Mononuclear cell (primary cell): ENCODE measurements at regions not wholly inside any gene's neighbourhood (a gene's known extent, or its start where the extent isn't known, plus 50 kb on each side); places are given as distances from the start of the nearest gene placed in this dataset.

Experiments used
- H3K27me3 ChIP-seq: 2 replicates; pipeline ENCODE4 v1.6.0; 2011; ENCODE audit warnings: low read length, control low read depth; ENCODE audit not compliant: insufficient read depth
- H3K4me1 ChIP-seq: 2 replicates; pipeline ENCODE4 v1.5.1; 2011; ENCODE audit warnings: mild to moderate bottlenecking, low read length, control low read depth; ENCODE audit not compliant: insufficient read depth
- H3K4me3 ChIP-seq: 2 replicates; pipeline ENCODE4 v1.5.1; 2011; ENCODE audit warnings: mild to moderate bottlenecking, low read length, moderate library complexity
- H3K9me3 ChIP-seq: 2 replicates; pipeline ENCODE4 v1.5.1; 2011; ENCODE audit warnings: low read depth, mild to moderate bottlenecking, control low read depth, low read length

DNA sequence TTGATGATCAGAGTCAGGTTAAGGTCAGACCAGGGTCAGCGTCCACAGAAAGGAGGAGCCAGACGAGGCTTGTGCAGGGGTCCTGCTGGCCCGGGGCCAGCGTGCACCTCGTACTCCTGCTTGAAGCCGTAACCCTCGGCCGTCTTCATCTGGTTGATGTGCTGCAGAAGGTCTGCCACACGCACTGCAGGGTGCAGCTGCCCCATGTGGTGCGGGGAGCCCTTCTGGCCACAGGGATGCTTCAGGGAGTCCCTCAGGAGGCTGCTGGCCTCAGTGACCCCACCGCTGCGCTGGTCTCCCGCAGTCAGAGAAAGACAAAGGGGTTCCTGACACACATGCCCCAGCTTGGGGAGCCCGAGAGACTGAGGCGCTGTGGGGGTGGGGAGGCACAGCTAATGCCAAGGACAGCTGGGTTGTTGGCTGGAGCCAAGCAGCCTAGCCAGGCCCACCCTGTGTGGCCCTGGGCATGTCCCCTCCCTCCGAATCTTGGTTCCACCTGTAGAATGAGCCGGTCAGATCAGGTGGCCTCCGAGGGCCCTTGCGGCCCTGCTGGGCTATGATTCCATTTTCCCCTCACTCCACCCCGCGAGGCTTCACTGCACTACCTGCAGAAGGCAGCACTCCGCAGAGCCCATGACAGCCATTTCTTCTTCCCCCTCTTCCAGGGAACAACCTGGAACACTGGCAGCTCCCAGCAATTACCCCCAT lies 251.9 kb downstream of the PTPRU start:
- no peaks in the 10 kb centered on the region for H3K9me3 ChIP-seq
- no peaks in the 10 kb centered on the region for H3K27me3 ChIP-seq
- H3K4me1 ChIP-seq, result no peaks in the 10 kb centered on the region
- no peak overlapping the region for H3K4me3 ChIP-seq

DNA sequence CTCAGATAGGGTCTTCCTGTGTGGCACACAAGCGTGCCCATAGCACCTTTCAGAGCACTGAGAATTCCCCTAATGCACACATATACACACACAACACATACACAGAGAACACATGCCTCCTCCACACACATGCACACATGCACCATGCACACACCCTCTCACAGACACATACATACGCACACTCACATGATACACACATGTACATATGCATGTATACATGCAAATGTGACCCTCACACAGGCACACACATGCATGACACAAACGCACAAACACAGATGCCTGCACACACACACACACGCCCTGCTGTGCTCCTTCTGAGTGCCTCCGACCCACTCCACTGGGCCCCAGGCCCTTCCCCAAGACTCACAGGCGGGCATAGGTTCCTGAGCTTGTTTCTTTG lies 251.0 kb downstream of the PTPRU start:
- Histone ChIP-seq H3K4me1 (no peaks in the 10 kb centered on the region), H3K4me3 (no peak overlapping the region), H3K9me3 (no peaks in the 10 kb centered on the region), H3K27me3 (no peaks in the 10 kb centered on the region)

DNA sequence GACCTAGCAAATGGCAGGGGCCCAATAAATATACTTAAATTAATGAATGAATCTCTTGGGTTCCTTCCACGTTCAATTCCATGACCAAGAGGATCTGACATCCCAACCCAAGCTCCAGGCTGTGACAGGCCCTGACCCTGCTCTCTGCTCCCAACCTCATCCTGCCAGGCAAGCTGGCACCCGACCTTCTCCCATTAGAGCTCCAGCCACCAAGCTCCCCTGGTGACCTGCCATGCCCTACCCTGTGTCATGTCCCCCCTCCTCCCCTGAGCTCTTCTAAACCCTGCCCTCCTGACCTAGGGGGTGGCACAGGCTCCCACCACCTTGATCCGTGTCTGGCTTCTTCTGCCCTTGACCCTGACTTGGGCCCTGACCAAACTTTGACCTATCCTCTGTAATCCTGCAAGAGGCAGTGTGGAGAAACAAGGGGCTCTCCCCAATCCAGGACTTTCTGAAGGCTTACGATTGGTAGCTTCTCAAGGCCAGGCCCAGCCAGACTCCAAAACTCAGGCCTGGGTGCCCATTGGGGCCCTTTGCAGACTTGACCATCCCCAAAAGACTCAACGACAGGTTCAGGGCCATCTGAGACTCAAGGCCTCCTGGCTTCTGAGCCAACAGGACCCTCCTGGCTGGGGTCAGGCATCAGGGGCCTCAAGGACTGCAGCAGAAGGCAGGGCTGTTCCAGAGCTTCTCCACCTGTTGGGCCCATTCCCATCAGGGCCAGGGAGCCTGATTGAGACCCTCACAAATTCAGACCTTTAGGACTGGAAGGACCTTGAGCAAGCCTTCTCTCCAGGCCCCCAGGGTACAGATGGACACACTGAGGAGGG lies 249.0 kb downstream of the PTPRU start:
- H3K4me1 ChIP-seq, result no peaks in the 10 kb centered on the region
- H3K27me3 ChIP-seq, result no peaks in the 10 kb centered on the region
- no peaks in the 10 kb centered on the region for H3K9me3 ChIP-seq
- no peak overlapping the region for H3K4me3 ChIP-seq

- Histone ChIP-seq H3K4me1 (no peaks in the 10 kb centered on the region), H3K9me3 (no peaks in the 10 kb centered on the region), H3K4me3 (no peak overlapping the region), H3K27me3 (peaks cover 7% of the 10 kb centered on the region)
Measured at GRCh38 chr1:29482991-29483390, 246.7 kb downstream of the PTPRU start.

GRCh38 chr1:29482064-29482463 lies 245.7 kb downstream of the PTPRU start:
- no peaks in the 10 kb centered on the region for H3K9me3 ChIP-seq
- no peaks in the 10 kb centered on the region for H3K4me1 ChIP-seq
- peaks cover 16% of the 10 kb centered on the region for H3K27me3 ChIP-seq
- H3K4me3 ChIP-seq, result no peak overlapping the region

DNA sequence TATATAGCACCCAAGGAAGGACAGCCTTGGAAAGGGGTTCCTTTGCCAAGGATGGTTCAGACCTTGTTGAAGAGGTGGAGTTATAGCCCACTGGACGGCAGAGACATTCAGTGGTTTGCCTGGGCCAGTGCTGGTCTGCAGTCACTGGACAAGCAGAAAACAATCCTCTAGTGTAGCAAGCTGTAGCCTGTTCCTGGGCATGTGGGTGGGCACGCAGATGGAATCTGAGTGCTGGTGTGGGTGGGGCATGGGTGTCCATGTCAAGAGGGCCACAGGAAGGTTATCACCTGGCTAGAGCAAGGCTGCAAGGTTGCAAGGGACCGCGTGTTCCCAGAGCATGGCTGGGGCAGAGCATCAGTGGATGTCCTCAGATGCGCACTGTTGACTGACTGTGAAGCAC lies 244.7 kb downstream of the PTPRU start:
- no peak overlapping the region for H3K4me3 ChIP-seq
- H3K4me1 ChIP-seq, result no peaks in the 10 kb centered on the region
- peaks cover 17% of the 10 kb centered on the region for H3K27me3 ChIP-seq
- no peaks in the 10 kb centered on the region for H3K9me3 ChIP-seq

DNA sequence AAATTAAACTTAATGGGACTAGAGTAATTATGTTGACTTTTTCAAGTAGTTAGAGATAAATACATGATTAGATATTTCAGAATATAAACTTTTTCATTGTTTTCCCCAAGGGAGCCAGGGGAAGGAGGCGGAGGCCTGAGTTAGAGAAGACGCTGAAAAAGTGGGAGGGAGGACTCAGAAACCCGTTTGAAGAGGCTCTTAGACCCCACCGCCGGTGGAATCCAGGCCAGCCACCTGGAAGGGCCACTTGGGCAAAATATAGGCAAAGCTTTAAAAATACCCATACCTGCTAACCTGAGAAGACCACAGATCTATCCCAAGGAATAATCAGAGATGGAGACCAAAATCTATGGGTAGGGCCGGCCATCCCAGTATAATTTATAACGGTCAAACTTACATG lies 242.6 kb downstream of the PTPRU start:
- no peak overlapping the region for H3K4me3 ChIP-seq
- H3K4me1 ChIP-seq, result no peaks in the 10 kb centered on the region
- peaks cover 17% of the 10 kb centered on the region for H3K27me3 ChIP-seq
- H3K9me3 ChIP-seq, result no peaks in the 10 kb centered on the region

- Histone ChIP-seq H3K9me3 (no peaks in the 10 kb centered on the region), H3K4me1 (no peaks in the 10 kb centered on the region), H3K4me3 (no peak overlapping the region), H3K27me3 (peaks cover 17% of the 10 kb centered on the region)
Measured at GRCh38 chr1:29478151-29478791, 241.9 kb downstream of the PTPRU start.

GRCh38 chr1:29475326-29475725 lies 239.0 kb downstream of the PTPRU start:
- peaks cover 17% of the 10 kb centered on the region for H3K27me3 ChIP-seq
- no peaks in the 10 kb centered on the region for H3K9me3 ChIP-seq
- H3K4me3 ChIP-seq, result no peak overlapping the region
- H3K4me1 ChIP-seq, result no peaks in the 10 kb centered on the region

- peaks cover 14% of the 10 kb centered on the region for H3K27me3 ChIP-seq
- no peaks in the 10 kb centered on the region for H3K4me1 ChIP-seq
- no peaks in the 10 kb centered on the region for H3K9me3 ChIP-seq
- no peak overlapping the region for H3K4me3 ChIP-seq
Measured at GRCh38 chr1:29474274-29475244, 238.2 kb downstream of the PTPRU start.

DNA sequence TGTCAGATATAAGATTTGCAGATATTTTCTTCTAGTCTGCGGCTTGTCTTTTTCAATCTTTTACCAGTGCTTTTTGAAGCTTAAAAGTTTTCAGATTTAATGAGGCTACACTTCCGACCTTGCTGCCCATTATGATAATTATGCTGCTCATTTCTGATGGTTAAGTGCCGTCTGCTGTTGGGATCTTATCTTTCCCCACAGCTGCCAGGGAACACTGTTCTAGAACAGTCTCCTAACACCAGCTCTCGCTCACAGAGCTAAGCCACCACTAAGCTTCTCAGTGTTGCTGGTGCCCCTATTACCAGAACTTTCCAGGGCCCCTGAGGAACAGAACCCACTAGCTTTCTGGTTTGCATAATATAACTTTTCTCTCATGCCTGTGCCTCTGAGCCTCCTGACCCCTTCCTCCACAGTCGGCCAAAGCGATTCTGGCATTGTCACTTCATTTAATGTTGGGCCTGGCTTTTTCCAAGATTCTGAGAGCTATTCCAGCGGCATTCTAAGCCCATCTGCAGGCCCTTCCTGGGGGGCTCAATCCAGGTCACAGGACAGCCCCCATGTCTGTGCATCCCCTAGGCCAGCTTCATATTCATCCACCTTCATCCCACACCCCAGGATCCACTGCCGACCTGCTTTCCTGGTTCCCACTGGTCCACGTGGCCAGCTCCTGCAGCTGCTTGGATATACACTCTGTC lies 237.0 kb downstream of the PTPRU start:
- Histone ChIP-seq H3K27me3 (peaks cover 10% of the 10 kb centered on the region), H3K4me1 (no peaks in the 10 kb centered on the region), H3K4me3 (no peak overlapping the region), H3K9me3 (no peaks in the 10 kb centered on the region)

- no peaks in the 10 kb centered on the region for H3K27me3 ChIP-seq
- no peaks in the 10 kb centered on the region for H3K4me1 ChIP-seq
- no peak overlapping the region for H3K4me3 ChIP-seq
- H3K9me3 ChIP-seq, result no peaks in the 10 kb centered on the region
Measured at GRCh38 chr1:29471487-29472313, 235.4 kb downstream of the PTPRU start.

DNA sequence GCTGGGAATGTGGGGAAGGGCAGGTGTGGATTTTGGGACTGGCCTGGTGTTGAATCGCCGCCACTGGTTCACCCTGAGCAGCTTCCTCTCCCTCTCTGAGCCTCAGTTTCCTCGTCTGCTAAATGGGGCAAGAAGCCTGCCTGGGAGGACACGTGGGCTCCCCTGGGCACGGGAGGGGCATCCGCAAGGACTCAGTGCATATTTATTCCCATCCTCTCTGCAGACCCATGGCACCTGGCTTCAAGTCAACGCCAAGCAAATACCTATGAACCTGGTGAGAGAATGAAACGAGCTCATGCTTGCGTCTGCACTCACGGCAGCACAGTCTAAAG lies 234.4 kb downstream of the PTPRU start:
- H3K9me3 ChIP-seq, result no peaks in the 10 kb centered on the region

More for the DNA sequence above, 234.4 kb downstream of the PTPRU start:
- H3K4me3 ChIP-seq, result no peak overlapping the region
- no peaks in the 10 kb centered on the region for H3K4me1 ChIP-seq
- no peaks in the 10 kb centered on the region for H3K27me3 ChIP-seq
